CD4-positive, alpha-beta T cell treated with Interleukin-2 at 100 ng/mL for 4 hours (primary cell): ENCODE measurements at regions not wholly inside any gene's neighbourhood (a gene's known extent, or its start where the extent isn't known, plus 50 kb on each side); places are given as distances from the start of the nearest gene placed in this dataset.

Experiments used
- DNase-seq: peaks from one replicate; pipeline ENCODE4 v3.0.0-alpha.2; 2020; ENCODE audit warnings: low spot score

DNA sequence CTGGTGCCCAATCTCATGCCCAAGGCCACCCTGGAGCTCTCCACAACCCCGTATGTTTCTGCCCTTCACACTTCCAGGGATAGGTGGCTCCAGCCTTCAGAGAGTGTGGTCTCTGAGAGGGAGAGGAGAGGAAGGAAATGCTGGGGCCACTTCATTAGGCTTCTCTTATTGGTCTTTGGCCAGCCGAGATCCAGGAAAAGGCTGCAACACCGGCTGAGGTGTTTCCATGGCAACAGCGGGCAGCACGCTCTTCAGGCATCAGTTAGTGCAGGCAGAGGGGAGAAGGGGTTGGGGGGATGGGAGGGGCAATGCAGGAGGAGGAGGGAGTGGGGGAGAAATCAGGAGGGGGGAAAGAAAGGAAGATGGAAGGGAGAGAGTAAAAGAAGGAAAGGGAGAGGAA is 275.1 kb upstream of the GJB5 start:
- no peak for DNase-seq

DNA sequence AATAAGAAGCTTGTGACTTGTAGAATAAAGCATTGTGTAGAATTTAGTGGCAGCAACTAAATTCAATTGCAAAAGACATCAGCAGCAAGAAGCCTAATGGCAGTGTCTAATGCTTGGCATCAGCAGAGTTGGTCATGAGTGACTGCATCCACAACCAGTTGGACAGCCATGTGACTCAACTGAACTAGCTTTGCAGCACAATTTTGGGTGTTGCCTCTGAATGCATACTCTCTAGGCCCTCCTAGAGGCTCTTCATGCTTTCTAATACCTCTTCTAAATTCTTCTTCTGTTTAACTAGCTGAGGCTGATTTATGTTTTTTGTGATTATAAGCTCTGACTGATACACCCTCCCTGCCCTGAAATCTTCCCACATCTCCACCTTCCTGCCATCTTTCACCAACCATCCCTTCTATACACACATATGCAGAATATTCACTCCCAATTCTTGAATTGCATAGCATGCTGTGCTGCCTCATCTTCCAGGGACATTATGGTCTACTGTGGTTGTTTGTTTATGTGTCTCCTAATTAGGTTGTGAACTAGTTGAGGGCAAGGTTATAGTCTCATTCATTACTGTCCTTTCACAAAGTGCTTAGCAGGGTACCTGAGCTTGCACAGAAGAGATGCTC is 266.7 kb upstream of the GJB5 start:
- DNase-seq = no peak

DNA sequence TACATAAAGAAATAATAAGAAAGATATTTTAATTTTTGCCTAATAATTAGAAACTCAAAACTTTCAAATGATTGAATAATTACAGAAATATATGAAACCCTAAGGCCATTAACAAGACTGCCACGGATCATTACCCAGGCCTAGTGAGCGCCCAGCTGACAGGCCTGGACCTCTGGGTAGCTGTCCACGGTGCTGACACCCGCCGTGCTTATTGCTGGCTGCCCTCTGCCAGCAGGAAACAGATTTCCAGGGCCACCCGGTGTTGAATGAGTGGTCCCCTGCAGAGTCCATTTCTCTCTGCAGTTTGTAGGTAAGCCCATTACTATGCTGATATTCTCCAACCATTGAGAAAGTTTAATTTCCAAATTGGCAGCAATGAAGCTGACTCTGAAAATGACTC is 254.4 kb upstream of the GJB5 start:
- DNase-seq = no peak

DNA sequence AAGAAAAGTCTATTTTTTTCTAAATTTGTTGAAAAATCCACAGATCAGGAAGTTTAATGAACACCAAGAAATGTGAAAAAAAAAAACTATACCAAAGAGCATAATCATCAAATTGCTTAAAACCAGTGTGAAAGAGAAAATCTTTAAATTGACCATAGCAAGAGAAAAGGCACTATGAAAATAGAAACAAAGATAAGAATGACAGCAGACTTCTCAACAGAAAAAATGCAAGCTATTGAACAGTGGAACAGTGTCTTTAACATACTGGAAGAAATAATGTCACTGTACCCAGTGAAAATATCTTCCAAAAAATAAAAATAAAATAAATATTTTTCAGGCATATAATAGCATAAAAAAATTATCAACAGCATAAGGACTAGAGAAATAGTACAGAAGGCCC is 243.0 kb upstream of the GJB5 start:
- no peak for DNase-seq

DNA sequence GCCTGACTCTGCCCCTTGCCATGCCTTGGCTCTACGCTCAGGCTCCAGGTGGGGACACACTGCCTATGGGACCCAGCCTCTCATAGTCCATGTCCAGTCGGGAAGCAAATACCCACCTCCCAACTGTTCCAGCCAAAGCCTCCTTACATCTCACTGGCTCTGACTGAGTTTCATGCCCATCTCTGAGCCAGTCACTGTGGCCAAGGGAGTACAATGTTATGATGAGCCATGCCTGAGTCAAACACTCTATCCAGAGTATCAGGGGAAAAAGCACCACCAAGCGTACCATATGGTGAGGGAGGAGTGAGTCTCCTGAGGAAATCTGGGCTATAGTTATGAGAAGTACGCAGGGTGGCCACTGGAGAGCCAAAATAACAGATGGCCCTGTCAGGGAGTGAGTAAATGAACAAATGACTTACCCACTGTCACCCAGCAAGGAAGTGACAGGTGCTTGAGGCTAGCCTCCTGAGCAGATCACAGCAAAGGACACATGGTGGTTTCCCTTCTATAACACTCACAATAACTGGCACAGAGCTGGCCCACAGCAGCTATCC is 236.6 kb upstream of the GJB5 start:
- no peak for DNase-seq

DNA sequence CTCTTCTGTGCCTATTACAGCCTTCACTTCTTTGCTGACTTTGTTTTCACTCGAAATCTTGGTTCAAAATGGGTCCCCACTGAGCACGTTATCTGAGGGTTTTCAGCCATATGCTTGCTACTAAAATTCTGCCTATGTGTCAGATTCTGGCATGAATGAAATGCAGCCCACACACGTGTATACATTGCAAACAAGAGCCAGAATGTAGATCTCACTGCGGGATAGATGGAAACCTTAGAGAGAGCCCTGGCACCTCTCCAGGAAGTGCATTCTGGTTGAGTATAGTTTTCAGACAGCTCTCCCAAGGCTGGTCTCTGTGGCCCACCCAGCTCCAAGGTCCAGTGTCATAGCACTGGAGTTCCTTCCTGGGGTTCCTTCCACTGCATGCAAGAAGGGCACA is 234.7 kb upstream of the GJB5 start:
- no peak for DNase-seq

DNA sequence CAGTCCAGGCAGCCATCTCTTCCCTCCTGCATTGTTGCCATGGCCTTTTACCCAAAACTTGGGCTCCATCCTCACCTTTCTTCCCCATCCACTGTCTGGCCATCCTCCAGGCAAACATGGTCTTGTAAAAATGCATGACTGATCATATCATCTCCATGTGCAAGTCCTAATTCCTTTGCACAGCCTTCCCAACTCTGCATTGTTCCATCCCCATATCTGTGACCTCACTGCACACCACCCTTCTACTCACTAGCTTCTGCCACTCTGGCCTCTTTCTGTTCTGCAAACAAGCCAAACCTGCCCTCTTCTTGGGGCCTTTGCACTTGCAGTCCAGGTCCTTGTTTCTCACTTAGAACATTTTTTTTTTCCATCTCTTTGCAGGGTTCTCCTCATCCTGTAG is 230.1 kb upstream of the GJB5 start:
- no peak for DNase-seq

DNA sequence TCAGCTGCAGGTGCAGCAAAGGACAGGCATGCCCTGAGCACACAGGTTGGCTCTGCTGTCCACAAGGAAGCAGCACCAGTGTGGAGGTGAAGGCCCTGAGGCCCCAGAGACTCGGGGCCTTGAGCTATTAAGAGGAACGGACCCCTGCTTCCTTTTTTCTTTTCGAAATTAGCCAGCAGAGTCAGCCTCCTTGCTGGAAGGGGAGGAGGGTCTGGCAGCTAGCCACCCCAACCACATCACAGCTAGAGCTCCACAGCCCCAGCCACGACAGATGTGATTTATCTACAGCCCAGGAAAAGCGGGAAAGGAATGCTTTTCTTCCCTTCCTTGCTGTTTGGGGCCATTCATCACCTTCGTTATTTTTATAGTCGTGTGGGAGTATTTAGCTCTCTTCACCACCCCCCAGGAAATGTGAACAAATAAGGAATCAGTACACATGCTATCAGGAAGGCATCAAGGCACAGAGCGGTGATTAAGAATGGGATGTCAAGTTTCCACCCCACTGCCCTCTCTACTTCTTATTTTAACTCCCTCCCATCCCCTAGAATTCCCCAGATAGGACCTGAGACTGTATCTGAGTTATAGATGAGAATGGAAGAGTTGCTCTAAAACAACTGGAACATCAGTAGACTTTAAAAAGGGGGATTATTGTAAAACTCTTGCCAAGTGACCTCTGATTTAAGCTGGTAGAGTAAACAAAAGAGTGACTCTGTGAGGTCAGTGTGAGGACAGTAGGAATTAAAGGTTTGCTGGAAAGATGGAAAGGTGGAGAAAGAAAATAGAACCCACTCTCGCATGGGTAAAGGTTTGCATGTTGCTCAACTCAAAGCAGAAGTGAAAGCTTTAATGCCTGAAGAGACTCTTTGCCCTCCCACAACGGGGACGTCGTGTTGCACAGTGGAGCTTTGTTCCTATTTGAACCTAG is 224.7 kb upstream of the GJB5 start:
- DNase-seq = no peak

DNA sequence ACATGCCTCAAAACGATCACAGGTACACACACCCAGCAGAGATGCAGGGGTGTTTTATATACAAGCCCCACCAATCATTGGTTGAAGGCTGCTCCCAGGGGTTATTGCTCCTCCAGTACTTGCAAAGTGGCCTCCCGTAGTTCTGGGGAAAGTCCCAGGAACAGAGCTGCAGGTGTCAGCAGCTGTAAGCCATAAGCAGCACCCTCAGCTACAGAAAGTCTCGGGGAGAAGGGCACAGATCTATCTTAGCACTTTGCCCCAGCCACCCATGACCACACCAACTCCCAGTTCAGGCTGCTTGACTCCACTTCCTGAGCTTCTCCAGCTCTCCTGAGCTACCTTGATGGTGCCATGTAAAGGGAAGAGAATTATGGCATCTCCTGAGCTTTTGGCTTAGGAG is 222.7 kb upstream of the GJB5 start:
- DNase-seq = no peak

DNA sequence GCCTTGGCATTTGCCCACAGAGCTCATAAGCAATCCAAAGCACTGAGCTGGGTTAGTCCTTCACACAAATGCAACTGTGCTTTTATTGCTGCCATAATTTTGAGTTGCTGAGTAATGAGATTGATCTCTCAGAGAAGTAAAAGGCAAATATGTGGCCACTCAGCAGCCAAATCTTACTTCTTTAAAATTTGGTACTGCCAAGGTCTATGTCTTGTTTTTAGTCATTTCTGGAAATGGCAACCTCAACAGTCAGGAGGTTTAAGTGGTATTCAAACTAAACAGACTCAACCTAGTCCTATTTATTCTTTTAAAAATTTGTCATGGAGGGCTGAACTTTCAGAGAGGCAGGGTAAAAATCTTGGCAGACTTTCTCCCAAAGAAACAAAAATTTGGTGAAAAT is 216.4 kb upstream of the GJB5 start:
- DNase-seq = no peak

DNA sequence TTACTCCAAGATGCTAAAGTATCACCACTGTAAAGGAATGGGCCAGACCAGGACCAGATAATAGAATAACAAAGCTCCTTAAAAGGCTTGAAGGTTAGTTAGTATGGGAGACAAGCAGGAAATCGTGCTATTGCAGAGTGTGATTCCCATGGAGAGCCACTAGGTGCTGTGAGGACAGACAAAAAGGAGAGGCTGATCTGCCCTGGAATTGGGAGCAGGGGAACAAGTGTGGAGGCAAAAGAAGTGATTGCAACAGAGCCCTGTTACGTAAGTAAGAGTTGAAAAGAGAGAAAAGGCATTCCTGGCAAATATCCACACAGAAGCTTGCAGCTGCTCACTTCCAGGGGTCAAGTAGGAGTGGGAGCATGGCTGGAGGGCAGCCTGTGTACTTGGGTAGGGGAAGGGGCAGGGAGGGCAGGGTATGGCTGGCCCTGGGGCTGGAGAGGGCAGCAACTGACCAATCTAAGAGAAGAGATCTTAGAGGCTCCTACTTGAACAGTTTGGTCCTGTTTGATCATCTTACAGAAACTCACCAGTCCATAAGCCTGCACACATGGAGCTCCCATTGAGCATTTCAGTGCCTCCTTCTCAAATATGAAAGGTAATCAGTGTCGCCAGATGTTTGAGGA is 207.7 kb upstream of the GJB5 start:
- DNase-seq = no peak

DNA sequence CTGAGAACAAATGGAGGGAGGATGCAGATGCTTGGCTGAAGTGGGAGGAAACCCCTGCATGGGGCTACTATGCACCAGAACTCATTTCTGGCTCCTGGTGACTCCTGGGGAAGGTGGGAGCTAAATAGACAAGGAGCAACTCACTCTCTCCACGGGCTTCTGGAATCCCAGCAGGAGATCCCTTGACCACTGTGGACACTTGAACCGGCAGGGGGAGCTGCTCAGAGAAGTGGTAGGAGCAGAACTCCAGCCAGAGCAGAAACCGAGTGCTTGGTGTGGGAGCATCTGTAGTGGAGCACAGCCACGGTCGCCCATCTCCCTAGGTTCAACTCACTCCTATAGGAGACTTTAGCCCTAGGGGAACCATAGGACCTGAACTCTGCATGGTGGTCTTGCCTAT is 205.6 kb upstream of the GJB5 start:
- no peak for DNase-seq

DNA sequence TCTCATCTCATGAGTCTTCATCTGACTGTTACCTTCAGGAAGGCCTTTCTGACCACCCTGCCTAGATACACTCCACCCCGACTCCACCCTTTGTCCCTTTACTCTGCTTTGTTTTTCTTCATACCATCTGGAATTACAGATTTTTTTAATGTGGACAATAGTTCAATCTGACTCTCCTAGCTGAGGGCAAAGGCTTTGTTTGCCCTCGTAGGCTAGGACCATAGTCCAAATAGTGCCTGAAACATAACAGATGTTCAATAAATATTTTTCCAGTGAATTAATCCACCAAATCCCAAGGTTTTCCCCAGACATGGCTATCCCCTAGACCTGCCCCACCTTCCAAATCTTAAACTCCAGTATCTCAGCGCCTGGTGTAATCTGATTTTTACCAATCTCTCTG is 176.5 kb upstream of the GJB5 start:
- no peak for DNase-seq

DNA sequence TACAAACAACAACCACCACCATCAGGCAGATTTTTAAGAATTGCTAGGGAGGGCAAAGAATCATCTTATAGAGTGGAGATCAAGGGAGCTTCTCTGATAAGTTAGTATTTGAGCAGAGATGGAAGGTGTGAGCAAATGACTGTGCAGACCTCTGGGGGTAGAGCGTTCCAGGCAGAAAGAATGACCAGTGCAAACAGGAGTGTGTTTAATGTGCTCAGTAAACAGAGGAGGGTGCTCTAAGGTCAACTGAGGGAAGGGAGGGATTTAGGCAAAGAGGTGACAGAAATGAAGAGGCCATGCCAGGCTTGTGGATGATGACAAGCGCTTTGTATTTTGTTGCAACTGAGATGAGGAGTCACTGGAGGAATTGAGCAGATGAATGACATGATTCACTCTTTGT is 172.5 kb upstream of the GJB5 start:
- no peak for DNase-seq

DNA sequence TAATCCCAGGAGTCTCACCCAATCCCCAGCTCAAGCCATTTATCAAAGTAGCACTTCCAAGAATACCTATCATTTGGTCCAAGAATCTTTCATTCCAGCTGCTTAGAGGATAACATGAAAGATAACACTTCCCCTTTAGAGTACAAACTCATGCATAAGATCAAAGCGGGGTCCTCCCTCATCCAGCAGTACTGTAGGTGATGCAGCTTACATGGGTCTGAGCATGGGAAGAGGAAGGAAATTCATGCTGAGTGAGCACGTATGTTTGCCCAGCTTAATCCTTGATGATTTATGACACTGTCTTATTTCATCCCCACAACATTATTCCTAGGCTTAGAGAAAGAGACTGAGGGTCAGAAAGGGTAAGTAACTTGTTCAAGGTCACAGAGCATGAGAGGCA is 167.1 kb upstream of the GJB5 start:
- DNase-seq = no peak

DNA sequence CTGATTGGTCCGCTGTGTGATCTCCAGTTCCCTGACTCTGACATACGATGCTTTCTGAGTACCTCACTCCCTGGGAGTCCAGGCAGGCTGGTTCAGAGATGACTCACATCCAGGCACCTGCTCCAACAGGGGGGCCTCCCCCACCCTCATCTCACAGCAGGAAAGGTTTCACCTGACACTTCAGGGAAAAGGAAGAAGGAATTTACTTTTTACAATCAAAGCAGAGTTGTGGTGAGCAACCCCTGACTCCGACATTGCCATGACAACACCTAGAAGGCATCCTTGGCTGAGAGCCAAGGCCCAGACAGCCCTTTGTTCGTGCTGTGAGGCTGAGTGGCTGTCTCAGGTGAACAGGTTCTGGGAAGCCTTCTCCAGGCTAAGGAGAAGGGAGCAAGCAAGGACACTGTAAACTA is 164.6 kb upstream of the GJB5 start:
- no peak for DNase-seq

DNA sequence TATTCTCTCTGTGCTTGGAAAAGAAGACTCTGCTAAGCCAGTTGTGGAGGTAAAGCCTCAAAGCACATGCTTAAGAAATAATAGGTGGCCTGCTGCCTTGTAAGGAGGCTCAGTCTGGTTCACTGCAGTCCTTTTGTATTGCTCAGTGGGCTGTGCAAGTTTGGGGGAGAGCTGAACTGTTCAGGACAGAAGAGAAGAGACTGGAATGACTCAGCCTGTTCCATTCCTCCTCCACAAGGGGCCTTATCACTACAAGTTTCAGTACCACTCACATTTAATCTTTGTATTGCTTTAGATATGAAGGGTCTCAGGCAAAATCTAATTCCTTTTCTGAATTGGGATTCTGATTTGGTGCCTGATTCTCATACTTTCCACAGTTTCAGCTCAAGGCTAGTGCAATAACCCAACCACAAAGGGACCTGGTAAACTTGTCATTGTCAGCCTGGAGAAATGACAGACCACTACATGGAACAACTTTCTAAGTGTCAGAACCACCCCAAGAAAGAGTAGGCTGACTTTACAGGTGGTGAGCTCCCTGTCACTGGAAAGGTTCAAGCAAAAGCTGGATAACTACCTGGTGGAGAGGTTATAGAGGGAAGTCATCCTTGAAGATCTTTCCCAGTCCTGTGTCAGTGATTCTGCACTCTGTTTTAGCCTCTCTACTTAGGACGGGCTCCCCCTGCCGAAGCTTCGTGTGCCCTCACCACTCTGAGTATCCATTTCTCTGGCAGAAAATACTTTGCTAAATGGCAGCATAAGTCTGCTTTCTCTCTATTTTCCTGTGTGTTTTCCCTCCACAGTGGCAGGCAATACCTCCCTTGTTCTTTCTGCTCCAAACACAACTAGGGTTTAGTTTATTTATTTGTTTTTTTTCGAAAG is 162.9 kb upstream of the GJB5 start:
- DNase-seq = no peak

DNA sequence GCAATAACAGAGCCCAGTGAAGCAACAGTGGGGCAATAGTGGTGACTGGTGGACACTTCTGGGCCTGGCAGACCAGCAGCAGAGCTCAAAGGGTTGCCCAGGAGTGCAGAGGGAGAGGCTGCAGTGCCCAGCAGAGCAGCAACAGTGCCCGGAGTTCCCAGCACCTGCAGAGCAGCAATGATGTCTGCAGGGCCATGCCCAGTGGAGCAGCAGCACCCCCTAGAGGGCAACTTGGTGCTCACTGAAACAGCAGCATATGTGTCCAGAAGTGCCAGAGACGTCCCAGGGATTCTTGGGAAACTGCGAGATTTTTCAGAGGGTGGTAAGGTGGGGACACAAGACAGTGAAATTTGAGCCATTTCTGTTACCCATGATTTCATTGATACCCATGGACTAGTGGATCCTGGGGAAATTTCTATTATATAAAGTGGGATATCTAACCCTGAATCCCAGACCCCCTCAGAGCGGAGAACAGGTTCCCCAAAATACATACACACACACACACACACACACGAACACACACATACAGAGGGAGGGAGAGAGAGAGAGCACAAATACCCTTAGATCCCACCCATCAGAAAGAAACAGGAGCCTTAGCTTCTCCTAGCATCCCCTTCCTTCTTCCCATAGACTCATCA is 156.9 kb upstream of the GJB5 start:
- peak; percentile 30 for DNase-seq

DNA sequence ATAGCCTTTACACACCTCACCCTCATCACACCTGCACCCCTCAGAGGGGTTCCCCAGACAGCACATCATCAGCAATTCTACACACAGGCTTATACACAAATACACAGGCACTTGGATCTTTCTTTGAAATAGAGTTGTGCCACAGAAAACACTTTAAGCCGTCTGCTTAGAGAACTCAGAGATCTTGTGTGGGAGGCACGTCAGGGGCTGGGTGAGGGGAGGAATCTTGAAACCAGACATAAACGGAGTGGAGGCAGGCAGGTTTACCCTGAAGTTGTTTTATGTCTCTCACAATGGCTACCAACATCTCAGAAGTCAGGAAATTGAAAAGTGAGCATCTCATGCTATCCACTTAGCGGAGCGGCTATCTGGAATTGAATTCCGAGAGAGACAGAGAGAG is 151.9 kb upstream of the GJB5 start:
- no peak for DNase-seq

DNA sequence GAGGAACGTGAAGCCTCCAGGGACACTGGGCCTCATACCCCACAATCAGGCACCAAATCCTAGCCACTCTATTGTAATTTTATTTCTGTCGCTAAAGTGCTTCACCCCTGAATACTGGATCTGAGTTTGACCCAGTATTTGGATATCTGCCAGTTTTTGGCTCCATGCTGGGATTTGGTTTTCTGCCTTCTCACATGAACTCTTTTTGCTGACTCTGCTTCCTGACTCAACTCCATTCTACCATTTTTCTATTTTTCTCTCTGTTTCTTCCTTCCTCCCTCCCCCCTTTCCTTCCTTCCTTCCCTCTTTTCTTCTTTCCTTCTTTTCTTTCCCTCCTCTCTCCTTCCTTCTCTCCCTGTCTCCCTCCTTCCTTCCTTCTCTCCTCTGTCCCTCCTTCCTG is 151.3 kb upstream of the GJB5 start:
- DNase-seq = no peak

DNA sequence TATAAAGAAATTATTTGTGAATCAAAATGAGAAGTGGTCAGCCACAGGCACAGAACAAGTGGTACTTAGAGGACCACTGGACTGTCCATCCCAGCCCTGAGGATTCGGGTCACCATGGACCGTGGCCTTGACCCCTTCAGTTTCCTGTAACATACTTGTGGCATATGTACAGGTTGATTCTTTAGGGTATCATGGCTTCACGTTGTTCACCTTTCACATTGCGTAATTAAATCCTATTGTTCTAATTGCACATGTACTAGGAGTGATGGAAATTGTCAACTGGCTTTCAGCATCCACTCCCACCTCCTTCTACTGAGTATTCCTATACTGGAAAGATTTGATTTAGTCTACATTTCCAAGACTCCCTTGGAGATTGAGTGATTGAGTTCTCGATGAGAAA is 148.3 kb upstream of the GJB5 start:
- no peak for DNase-seq

DNA sequence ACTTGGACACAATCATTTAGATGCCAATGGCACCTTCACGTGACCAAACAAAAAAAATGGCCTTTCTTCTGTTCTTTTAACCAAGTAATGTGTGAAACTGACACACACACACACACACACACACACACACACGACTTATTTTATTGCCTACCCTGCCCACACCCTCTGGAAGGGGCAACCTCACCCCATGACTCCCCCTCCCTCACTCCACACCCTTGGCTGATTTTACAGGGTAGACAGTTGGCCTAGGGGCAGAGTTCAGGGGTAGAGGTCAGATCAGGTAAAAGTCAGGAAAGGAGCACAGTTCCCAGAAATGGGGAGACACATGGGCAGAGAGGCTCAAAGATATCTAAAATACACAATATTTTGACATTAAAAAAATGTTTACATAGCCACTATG is 144.8 kb upstream of the GJB5 start:
- DNase-seq = no peak
